Heart left ventricle (tissue), 16 donors: ENCODE measurements at regions not wholly inside any gene's neighbourhood (a gene's known extent, or its start where the extent isn't known, plus 50 kb on each side); places are given as distances from the start of the nearest gene placed in this dataset.

Experiments
- ATAC-seq, 4 donors: fragments of 200-7000 bp; cut with Tn5 transposase; one replicate each; pipeline ENCODE4 v1.9.1; 2020 to 2022; ENCODE audit warnings: moderate library complexity in 4 of 4, mild to moderate bottlenecking in 3 of 4, moderate number of reproducible peaks in 1 of 4
- DNase-seq, 5 donors: peaks; one replicate each; pipeline ENCODE4 v3.0.0-alpha.2; 2020
- H3K27ac ChIP-seq, 12 donors: fragments of 200-600 bp; sonication (generic) in 4 of 12; one replicate each; pipeline versions ENCODE4 v1.5.0 to v1.8.0; 2016 to 2022; ENCODE audit warnings: mild to moderate bottlenecking in 2 of 12
- H3K27me3 ChIP-seq, 9 donors: fragments of 200-600 bp; sonication (generic) in 2 of 9; one replicate each; pipeline versions ENCODE4 v1.5.1 to v1.8.0; 2016 to 2022; ENCODE audit warnings: mild to moderate bottlenecking in 3 of 9
- H3K36me3 ChIP-seq, 9 donors: fragments of 200-600 bp; sonication (generic) in 2 of 9; one replicate each; pipeline versions ENCODE4 v1.5.0 to v1.8.0; 2018 to 2022; ENCODE audit warnings: mild to moderate bottlenecking in 2 of 9
- H3K4me1 ChIP-seq, 12 donors: fragments of 200-600 bp; sonication (generic) in 4 of 12; one replicate each; pipeline versions ENCODE4 v1.5.0 to v1.8.0; 2016 to 2022; ENCODE audit warnings: mild to moderate bottlenecking in 3 of 12
- H3K4me3 ChIP-seq, 12 donors: fragments of 200-600 bp; sonication (generic) in 4 of 12; one replicate each; pipeline versions ENCODE4 v1.5.0 to v1.8.0; 2017 to 2022; ENCODE audit warnings: mild to moderate bottlenecking in 9 of 12, moderate library complexity in 4 of 12
- H3K9me3 ChIP-seq, 12 donors: fragments of 200-600 bp; sonication (generic) in 4 of 12; one replicate each; pipeline versions ENCODE4 v1.5.0 to v1.8.0; 2016 to 2022; ENCODE audit warnings: mild to moderate bottlenecking in 1 of 12
- POLR2A ChIP-seq, 2 donors: fragments of 450-650 bp; IDR thresholded peaks; one replicate each; pipeline ENCODE4 v1.6.1; 2017; ENCODE audit warnings: antibody characterized with exemption in 2 of 2, mild to moderate bottlenecking in 2 of 2, moderate library complexity in 2 of 2
- WGBS, 4 donors: extraction: QIAGEN DNeasy Blood & Tissue Kit in 2 of 4; methylation state at CpG; one replicate each; pipeline versions ENCODE4 v1.1.5 to v1.1.7; 2013 to 2018; 5-methylcytosine and 5-hydroxymethylcytosine counted together
- intact Hi-C, 10 donors: fragments of 100-400 bp; cut with DNase I; formaldehyde crosslinking; loops; one replicate each; pipeline versions ENCODE4 v1.11.1 to v1.14.2; 2022
- TF ChIP-seq, protein P1 (sequence below), 12 donors: fragments of 200-600 bp; sonication (generic) in 4 of 12; IDR thresholded peaks; one replicate each; pipeline versions ENCODE4 v1.5.0 to v1.8.0; 2018 to 2022; ENCODE audit warnings: antibody characterized with exemption in 12 of 12, mild to moderate bottlenecking in 5 of 12
- donor health status: ischemic (EF 13 %, LVEDD 7.1; RV severe dilation, severe dysfunction).
- donor health status: healthy with polysubstance abuse.
- donor health status: DM: no; HTN: yes; CAD: no.
- donor health status: DM: no; HTN: no; CAD: no.
- donor health status: ischemic (EF 25% LVEDD 6.9; RV normal size, moderate dysfunction).
- donor health status: ischemic (EF 25% LVEDD 5.7; RV mildly dilated, moderate dysfunction).
- donor health status: healthy.
- donor health status: DM: yes; HTN: yes; CAD: no.
- donor health status: ischemic (EF 35%, LVEDD 5.7; RV mildly dilated, moderate dysfunction).
- donor health status: nonischemic (EF 11% LVEDD 7.7; RV severe dilation, severe dysfunction).
- donor health status: DM: yes; HTN: yes; CAD: no.
- donor health status: PGD.
- donor health status: ischemic (EF 29% LVEDD 5.4; RV normal size, mild dysfunction).
- donor health status: nonischemic (EF 23%, LVEDD 6.1; RV moderate dilation, normal function).

DNA sequence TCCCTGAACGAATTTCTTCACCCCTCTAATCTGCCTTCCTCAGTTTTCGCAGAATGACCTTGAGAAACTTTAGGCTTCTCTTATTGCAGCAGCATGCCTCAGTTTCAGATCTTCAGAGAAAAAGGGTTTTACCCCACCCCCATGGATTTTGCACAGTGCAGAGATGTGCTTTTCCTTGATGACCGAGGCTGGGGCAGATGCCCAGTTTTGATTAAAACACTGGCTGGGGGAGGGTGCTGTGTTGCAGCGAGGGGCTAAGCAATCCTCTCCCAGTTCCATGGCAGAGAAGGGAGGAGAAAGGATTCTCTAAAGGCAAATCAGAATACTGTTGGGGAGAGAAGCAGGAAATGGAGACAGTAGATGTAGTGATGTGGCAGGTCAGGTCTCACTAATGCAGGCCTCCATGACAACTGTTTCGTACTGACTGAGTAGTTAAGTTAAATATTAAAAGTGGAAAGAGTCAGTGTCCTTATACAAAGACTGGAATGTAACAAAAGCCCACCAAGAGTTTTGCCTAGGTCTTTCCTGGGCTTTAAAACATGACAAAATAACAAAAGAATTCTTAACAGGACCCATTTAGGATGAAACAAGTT, 50.8 kb upstream of the PDZD8 start:
- no peak overlapping the region for H3K27ac ChIP-seq
- H3K4me1 ChIP-seq, result no peaks in the 10 kb centered on the region
- intact Hi-C loops, result no loop called here
- ATAC-seq (no peak), DNase-seq (no peak)
- 75 to 82% (median 77%) methylated on average over 5 of the region's 5 CpGs for WGBS, 4 donors
- peaks cover 0 to 1% (median 0%) of the 10 kb centered on the region in 12 donors for H3K9me3 ChIP-seq
- H3K4me3 ChIP-seq, result no peak overlapping the region
- H3K36me3 ChIP-seq, result no peaks in the 10 kb centered on the region
- H3K27me3 ChIP-seq, result peaks cover 0 to 13% (median 0%) of the 10 kb centered on the region in 9 donors
- TF ChIP-seq, protein P1, sequence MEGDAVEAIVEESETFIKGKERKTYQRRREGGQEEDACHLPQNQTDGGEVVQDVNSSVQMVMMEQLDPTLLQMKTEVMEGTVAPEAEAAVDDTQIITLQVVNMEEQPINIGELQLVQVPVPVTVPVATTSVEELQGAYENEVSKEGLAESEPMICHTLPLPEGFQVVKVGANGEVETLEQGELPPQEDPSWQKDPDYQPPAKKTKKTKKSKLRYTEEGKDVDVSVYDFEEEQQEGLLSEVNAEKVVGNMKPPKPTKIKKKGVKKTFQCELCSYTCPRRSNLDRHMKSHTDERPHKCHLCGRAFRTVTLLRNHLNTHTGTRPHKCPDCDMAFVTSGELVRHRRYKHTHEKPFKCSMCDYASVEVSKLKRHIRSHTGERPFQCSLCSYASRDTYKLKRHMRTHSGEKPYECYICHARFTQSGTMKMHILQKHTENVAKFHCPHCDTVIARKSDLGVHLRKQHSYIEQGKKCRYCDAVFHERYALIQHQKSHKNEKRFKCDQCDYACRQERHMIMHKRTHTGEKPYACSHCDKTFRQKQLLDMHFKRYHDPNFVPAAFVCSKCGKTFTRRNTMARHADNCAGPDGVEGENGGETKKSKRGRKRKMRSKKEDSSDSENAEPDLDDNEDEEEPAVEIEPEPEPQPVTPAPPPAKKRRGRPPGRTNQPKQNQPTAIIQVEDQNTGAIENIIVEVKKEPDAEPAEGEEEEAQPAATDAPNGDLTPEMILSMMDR (IDR thresholded peaks at IDR 0.05), result no peak
- no peak for TF ChIP-seq POLR2A (IDR thresholded peaks at IDR 0.05)

- Histone ChIP-seq H3K27me3 (peaks cover 0 to 13% (median 0%) of the 10 kb centered on the region in 9 donors), H3K9me3 (peaks cover 0 to 9% (median 0%) of the 10 kb centered on the region in 12 donors), H3K4me1 (no peaks in the 10 kb centered on the region), H3K4me3 (no peak overlapping the region), H3K27ac (no peak overlapping the region), H3K36me3 (no peaks in the 10 kb centered on the region)
- WGBS, 4 donors, result 65 to 69% (median 67%) methylated on average over 13 of the region's 13 CpGs
- intact Hi-C loops, result no loop called here
- ATAC-seq (no peak), DNase-seq (no peak)
- TF ChIP-seq POLR2A (IDR thresholded peaks at IDR 0.05), result no peak
- TF ChIP-seq, protein P1 (IDR thresholded peaks at IDR 0.05), result no peak
Measured at GRCh38 chr10:117424883-117425649, 49.8 kb upstream of the PDZD8 start.
